ENCODE measurements at regions not wholly inside any gene's neighbourhood (a gene's known extent, or its start where the extent isn't known, plus 50 kb on each side); places are given as distances from the start of the nearest gene placed in this dataset.

GRCh38 chrX:30982467-30982866, 89.4 kb downstream of the FTHL17 start:
- TF ChIP-seq PATZ1 (tag by site-specific recombination; IDR thresholded peaks at IDR 0.05) (no peak), CTCF (tag by site-specific recombination; IDR thresholded peaks at IDR 0.05) (no peak), REST (tag by site-specific recombination; IDR thresholded peaks at IDR 0.05) (no peak)
